ENCODE measurements at regions not wholly inside any gene's neighbourhood (a gene's known extent, or its start where the extent isn't known, plus 50 kb on each side); places are given as distances from the start of the nearest gene placed in this dataset.

DNA sequence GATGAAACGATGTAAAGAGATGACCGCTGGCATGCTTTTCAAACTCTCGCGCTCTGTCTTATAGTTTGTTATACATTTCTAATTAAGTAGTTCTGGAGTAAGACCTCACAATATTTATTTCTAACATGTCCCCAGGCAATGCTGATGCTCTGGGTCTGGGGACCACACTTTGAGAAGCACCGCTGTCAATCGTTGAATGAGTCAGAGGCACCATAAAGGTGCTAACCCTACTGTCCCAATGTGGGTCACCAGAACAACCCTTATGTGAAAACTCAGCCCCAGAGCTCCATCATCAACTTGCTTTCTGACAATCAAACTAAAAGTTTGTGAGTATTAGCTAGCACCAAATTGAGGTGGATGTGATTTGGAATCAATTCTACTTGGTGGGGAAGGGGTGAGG, 284.1 kb upstream of the PRKCQ start:
- no peaks in the 10 kb centered on the region for H4K20me1 ChIP-seq (ENCODE audit: low read depth)
- H3K27ac Mint-ChIP-seq: no peak overlapping the region
- peaks cover 2% of the 10 kb centered on the region for H3K27me3 Mint-ChIP-seq (ENCODE audit: insufficient read depth, low read depth)
- H3K9me3 Mint-ChIP-seq: peaks cover 6% of the 10 kb centered on the region
- H3K4me1 Mint-ChIP-seq: peaks cover 13% of the 10 kb centered on the region
- no peak overlapping the region for H3K4me3 Mint-ChIP-seq
- no peaks in the 10 kb centered on the region for H3F3A ChIP-seq (ENCODE audit: low read depth)
- TF ChIP-seq EZH2 (IDR thresholded peaks at IDR 0.05) (no peak), EZH2phosphoT487 (IDR thresholded peaks at IDR 0.05) (no peak), CTCF (IDR thresholded peaks at IDR 0.05) (no peak)
- H3K27ac ChIP-seq: no peak overlapping the region
- H3K36me3 Mint-ChIP-seq: no peaks in the 10 kb centered on the region
- no peaks in the 10 kb centered on the region for H3K36me3 ChIP-seq
- no peaks in the 10 kb centered on the region for H3K79me2 ChIP-seq (ENCODE audit: low read depth)
- no peaks in the 10 kb centered on the region for H3K9me3 ChIP-seq (ENCODE audit: low read depth)
- no peak overlapping the region for H3K4me2 ChIP-seq
- no peak overlapping the region for H3K4me3 ChIP-seq
- DNase-seq (ENCODE audit: low spot score): no peak
- H3K4me1 ChIP-seq: no peaks in the 10 kb centered on the region
- H2AFZ ChIP-seq (replicated peaks): no peak overlapping the region
- no peaks in the 10 kb centered on the region for H3K27me3 ChIP-seq
- no peak overlapping the region for H3K9ac ChIP-seq

- Mint-ChIP-seq H3K27me3 (ENCODE audit: insufficient read depth, low read depth) (peaks cover 2% of the 10 kb centered on the region), H3K36me3 (no peaks in the 10 kb centered on the region), H3K9me3 (peaks cover 6% of the 10 kb centered on the region), H3K4me1 (peaks cover 9% of the 10 kb centered on the region), H3K4me3 (no peak overlapping the region), H3K27ac (no peak overlapping the region)
- no peak for DNase-seq (ENCODE audit: low spot score)
- no peak overlapping the region for H3K4me2 ChIP-seq
- no peak overlapping the region for H2AFZ ChIP-seq (replicated peaks)
- no peaks in the 10 kb centered on the region for H3K79me2 ChIP-seq (ENCODE audit: low read depth)
- TF ChIP-seq EZH2 (IDR thresholded peaks at IDR 0.05) (no peak), CTCF (IDR thresholded peaks at IDR 0.05) (no peak), EZH2phosphoT487 (IDR thresholded peaks at IDR 0.05) (no peak)
- no peaks in the 10 kb centered on the region for H3K4me1 ChIP-seq
- H3K9me3 ChIP-seq (ENCODE audit: low read depth): no peaks in the 10 kb centered on the region
- no peaks in the 10 kb centered on the region for H3K36me3 ChIP-seq
- no peaks in the 10 kb centered on the region for H3K27me3 ChIP-seq
- H4K20me1 ChIP-seq (ENCODE audit: low read depth): no peaks in the 10 kb centered on the region
- no peaks in the 10 kb centered on the region for H3F3A ChIP-seq (ENCODE audit: low read depth)
- H3K27ac ChIP-seq: no peak overlapping the region
- no peak overlapping the region for H3K4me3 ChIP-seq
- no peak overlapping the region for H3K9ac ChIP-seq
Measured at GRCh38 chr10:6863381-6863780, 283.3 kb upstream of the PRKCQ start.

- no peak overlapping the region for H3K4me2 ChIP-seq
- Mint-ChIP-seq H3K4me3 (no peak overlapping the region), H3K4me1 (no peaks in the 10 kb centered on the region), H3K27ac (no peak overlapping the region), H3K9me3 (peaks cover 2% of the 10 kb centered on the region), H3K36me3 (no peaks in the 10 kb centered on the region), H3K27me3 (ENCODE audit: insufficient read depth, low read depth) (no peaks in the 10 kb centered on the region)
- no peaks in the 10 kb centered on the region for H3K27me3 ChIP-seq
- no peak overlapping the region for H3K9ac ChIP-seq
- H3K27ac ChIP-seq: no peak overlapping the region
- no peak overlapping the region for H3K4me3 ChIP-seq
- TF ChIP-seq EZH2phosphoT487 (IDR thresholded peaks at IDR 0.05) (no peak), CTCF (IDR thresholded peaks at IDR 0.05) (no peak), EZH2 (IDR thresholded peaks at IDR 0.05) (no peak)
- no peak overlapping the region for H2AFZ ChIP-seq (replicated peaks)
- no peaks in the 10 kb centered on the region for H3K36me3 ChIP-seq
- no peaks in the 10 kb centered on the region for H4K20me1 ChIP-seq (ENCODE audit: low read depth)
- no peaks in the 10 kb centered on the region for H3K79me2 ChIP-seq (ENCODE audit: low read depth)
- no peaks in the 10 kb centered on the region for H3K9me3 ChIP-seq (ENCODE audit: low read depth)
- no peak for DNase-seq (ENCODE audit: low spot score)
- H3F3A ChIP-seq (ENCODE audit: low read depth): no peaks in the 10 kb centered on the region
- no peaks in the 10 kb centered on the region for H3K4me1 ChIP-seq
Measured at GRCh38 chr10:6850452-6850851, 270.4 kb upstream of the PRKCQ start.

GRCh38 chr10:6847561-6847960, 267.5 kb upstream of the PRKCQ start:
- no peak overlapping the region for H3K9ac ChIP-seq
- no peak overlapping the region for H3K4me3 Mint-ChIP-seq
- H3F3A ChIP-seq (ENCODE audit: low read depth): no peaks in the 10 kb centered on the region
- H2AFZ ChIP-seq (replicated peaks): no peak overlapping the region
- no peak for DNase-seq (ENCODE audit: low spot score)
- H3K27ac ChIP-seq: no peak overlapping the region
- no peaks in the 10 kb centered on the region for H3K79me2 ChIP-seq (ENCODE audit: low read depth)
- H3K36me3 Mint-ChIP-seq: no peaks in the 10 kb centered on the region
- no peaks in the 10 kb centered on the region for H3K36me3 ChIP-seq
- H3K4me2 ChIP-seq: no peak overlapping the region
- no peaks in the 10 kb centered on the region for H3K4me1 ChIP-seq
- no peaks in the 10 kb centered on the region for H4K20me1 ChIP-seq (ENCODE audit: low read depth)
- H3K27me3 ChIP-seq: no peaks in the 10 kb centered on the region
- H3K4me1 Mint-ChIP-seq: no peaks in the 10 kb centered on the region
- H3K9me3 ChIP-seq (ENCODE audit: low read depth): no peaks in the 10 kb centered on the region
- no peaks in the 10 kb centered on the region for H3K27me3 Mint-ChIP-seq (ENCODE audit: insufficient read depth, low read depth)
- H3K27ac Mint-ChIP-seq: no peak overlapping the region
- H3K9me3 Mint-ChIP-seq: peaks cover 13% of the 10 kb centered on the region
- H3K4me3 ChIP-seq: no peak overlapping the region
- TF ChIP-seq EZH2phosphoT487 (IDR thresholded peaks at IDR 0.05) (no peak), CTCF (IDR thresholded peaks at IDR 0.05) (no peak), EZH2 (IDR thresholded peaks at IDR 0.05) (no peak)

Measured in neural progenitor cell (in vitro differentiated cells).